ENCODE measurements at regions not wholly inside any gene's neighbourhood (a gene's known extent, or its start where the extent isn't known, plus 50 kb on each side); places are given as distances from the start of the nearest gene placed in this dataset.

- H3K4me1 ChIP-seq (ENCODE audit: control insufficient read depth, insufficient read depth, low read length): no peaks in the 10 kb centered on the region
- H3K36me3 ChIP-seq (ENCODE audit: control insufficient read depth, insufficient read depth, low read length): no peaks in the 10 kb centered on the region
- no CpG with 5 or more reads among the region's 1 CpG for WGBS (ENCODE audit: insufficient coverage, insufficient read length)
- no peak for DNase-seq (ENCODE audit: low read depth, low spot score)
- H3K27me3 ChIP-seq (ENCODE audit: control insufficient read depth, insufficient read depth, low read length): no peaks in the 10 kb centered on the region
- H3K27ac ChIP-seq (ENCODE audit: low read length): no peak overlapping the region
- no peak overlapping the region for H3K4me3 ChIP-seq (ENCODE audit: low read length)
- H3K9me3 ChIP-seq (ENCODE audit: control insufficient read depth, insufficient read depth, low read length): no peaks in the 10 kb centered on the region
Observed at GRCh38 chr10:90975096-90975495, 54.2 kb upstream of the ANKRD1 start.

- DNase-seq (ENCODE audit: low read depth, low spot score): no peak
- Histone ChIP-seq H3K4me3 (ENCODE audit: low read length) (no peak overlapping the region), H3K27me3 (ENCODE audit: control insufficient read depth, insufficient read depth, low read length) (no peaks in the 10 kb centered on the region), H3K9me3 (ENCODE audit: control insufficient read depth, insufficient read depth, low read length) (no peaks in the 10 kb centered on the region), H3K27ac (ENCODE audit: low read length) (no peak overlapping the region), H3K36me3 (ENCODE audit: control insufficient read depth, insufficient read depth, low read length) (no peaks in the 10 kb centered on the region), H3K4me1 (ENCODE audit: control insufficient read depth, insufficient read depth, low read length) (no peaks in the 10 kb centered on the region)
- WGBS (ENCODE audit: insufficient coverage, insufficient read length): no CpG with 5 or more reads among the region's 3 CpGs
Observed at GRCh38 chr10:90977162-90977854, 56.4 kb upstream of the ANKRD1 start.

- Histone ChIP-seq H3K27ac (ENCODE audit: low read length) (no peak overlapping the region), H3K27me3 (ENCODE audit: control insufficient read depth, insufficient read depth, low read length) (no peaks in the 10 kb centered on the region), H3K4me1 (ENCODE audit: control insufficient read depth, insufficient read depth, low read length) (no peaks in the 10 kb centered on the region), H3K36me3 (ENCODE audit: control insufficient read depth, insufficient read depth, low read length) (no peaks in the 10 kb centered on the region), H3K9me3 (ENCODE audit: control insufficient read depth, insufficient read depth, low read length) (no peaks in the 10 kb centered on the region), H3K4me3 (ENCODE audit: low read length) (no peak overlapping the region)
- no CpG with 5 or more reads among the region's 3 CpGs for WGBS (ENCODE audit: insufficient coverage, insufficient read length)
- DNase-seq (ENCODE audit: low read depth, low spot score): no peak
Observed at GRCh38 chr10:90977855-90978486, 57.1 kb upstream of the ANKRD1 start.

- no CpG with 5 or more reads among the region's 10 CpGs for WGBS (ENCODE audit: insufficient coverage, insufficient read length)
- H3K27ac ChIP-seq (ENCODE audit: low read length): no peak overlapping the region
Observed at GRCh38 chr10:90982406-90983008, 61.6 kb upstream of the ANKRD1 start.

GRCh38 chr10:90983914-90984549 is 63.1 kb upstream of the ANKRD1 start:
- H3K4me1 ChIP-seq (ENCODE audit: control insufficient read depth, insufficient read depth, low read length): no peaks in the 10 kb centered on the region
- H3K27ac ChIP-seq (ENCODE audit: low read length): no peak overlapping the region
- no CpG with 5 or more reads among the region's 6 CpGs for WGBS (ENCODE audit: insufficient coverage, insufficient read length)

More at GRCh38 chr10:90982406-90983008, 61.6 kb upstream of the ANKRD1 start:
- Histone ChIP-seq H3K27me3 (ENCODE audit: control insufficient read depth, insufficient read depth, low read length) (no peaks in the 10 kb centered on the region), H3K36me3 (ENCODE audit: control insufficient read depth, insufficient read depth, low read length) (no peaks in the 10 kb centered on the region), H3K4me1 (ENCODE audit: control insufficient read depth, insufficient read depth, low read length) (no peaks in the 10 kb centered on the region), H3K4me3 (ENCODE audit: low read length) (no peak overlapping the region), H3K9me3 (ENCODE audit: control insufficient read depth, insufficient read depth, low read length) (no peaks in the 10 kb centered on the region)
- DNase-seq (ENCODE audit: low read depth, low spot score): no peak

GRCh38 chr10:90984898-90985297 is 64.0 kb upstream of the ANKRD1 start:
- no peak overlapping the region for H3K4me3 ChIP-seq (ENCODE audit: low read length)
- no peaks in the 10 kb centered on the region for H3K36me3 ChIP-seq (ENCODE audit: control insufficient read depth, insufficient read depth, low read length)
- H3K4me1 ChIP-seq (ENCODE audit: control insufficient read depth, insufficient read depth, low read length): no peaks in the 10 kb centered on the region
- H3K27ac ChIP-seq (ENCODE audit: low read length): no peak overlapping the region
- no peaks in the 10 kb centered on the region for H3K27me3 ChIP-seq (ENCODE audit: control insufficient read depth, insufficient read depth, low read length)
- WGBS (ENCODE audit: insufficient coverage, insufficient read length): no CpG with 5 or more reads among the region's 3 CpGs
- no peaks in the 10 kb centered on the region for H3K9me3 ChIP-seq (ENCODE audit: control insufficient read depth, insufficient read depth, low read length)
- no peak for DNase-seq (ENCODE audit: low read depth, low spot score)

More at GRCh38 chr10:90983914-90984549, 63.1 kb upstream of the ANKRD1 start:
- H3K27me3 ChIP-seq (ENCODE audit: control insufficient read depth, insufficient read depth, low read length): no peaks in the 10 kb centered on the region
- H3K4me3 ChIP-seq (ENCODE audit: low read length): no peak overlapping the region
- no peak for DNase-seq (ENCODE audit: low read depth, low spot score)
- H3K9me3 ChIP-seq (ENCODE audit: control insufficient read depth, insufficient read depth, low read length): no peaks in the 10 kb centered on the region
- H3K36me3 ChIP-seq (ENCODE audit: control insufficient read depth, insufficient read depth, low read length): no peaks in the 10 kb centered on the region

- Histone ChIP-seq H3K27ac (ENCODE audit: low read length) (no peak overlapping the region), H3K4me3 (ENCODE audit: low read length) (no peak overlapping the region), H3K27me3 (ENCODE audit: control insufficient read depth, insufficient read depth, low read length) (no peaks in the 10 kb centered on the region), H3K36me3 (ENCODE audit: control insufficient read depth, insufficient read depth, low read length) (no peaks in the 10 kb centered on the region), H3K4me1 (ENCODE audit: control insufficient read depth, insufficient read depth, low read length) (no peaks in the 10 kb centered on the region), H3K9me3 (ENCODE audit: control insufficient read depth, insufficient read depth, low read length) (no peaks in the 10 kb centered on the region)
- DNase-seq (ENCODE audit: low read depth, low spot score): no peak
- no CpG with 5 or more reads among the region's 3 CpGs for WGBS (ENCODE audit: insufficient coverage, insufficient read length)
Observed at GRCh38 chr10:90985321-90985933, 64.5 kb upstream of the ANKRD1 start.

- H3K4me3 ChIP-seq (ENCODE audit: low read length): no peak overlapping the region
- H3K4me1 ChIP-seq (ENCODE audit: control insufficient read depth, insufficient read depth, low read length): no peaks in the 10 kb centered on the region
- no peaks in the 10 kb centered on the region for H3K27me3 ChIP-seq (ENCODE audit: control insufficient read depth, insufficient read depth, low read length)
- DNase-seq (ENCODE audit: low read depth, low spot score): no peak
- WGBS (ENCODE audit: insufficient coverage, insufficient read length): no CpG with 5 or more reads among the region's 2 CpGs
- no peaks in the 10 kb centered on the region for H3K9me3 ChIP-seq (ENCODE audit: control insufficient read depth, insufficient read depth, low read length)
- no peaks in the 10 kb centered on the region for H3K36me3 ChIP-seq (ENCODE audit: control insufficient read depth, insufficient read depth, low read length)
- no peak overlapping the region for H3K27ac ChIP-seq (ENCODE audit: low read length)
Observed at GRCh38 chr10:90986136-90986760, 65.4 kb upstream of the ANKRD1 start.

GRCh38 chr10:90986870-90987269 is 66.0 kb upstream of the ANKRD1 start:
- DNase-seq (ENCODE audit: low read depth, low spot score): no peak
- Histone ChIP-seq H3K9me3 (ENCODE audit: control insufficient read depth, insufficient read depth, low read length) (no peaks in the 10 kb centered on the region), H3K36me3 (ENCODE audit: control insufficient read depth, insufficient read depth, low read length) (no peaks in the 10 kb centered on the region), H3K4me3 (ENCODE audit: low read length) (no peak overlapping the region), H3K4me1 (ENCODE audit: control insufficient read depth, insufficient read depth, low read length) (no peaks in the 10 kb centered on the region), H3K27me3 (ENCODE audit: control insufficient read depth, insufficient read depth, low read length) (no peaks in the 10 kb centered on the region), H3K27ac (ENCODE audit: low read length) (no peak overlapping the region)
- WGBS (ENCODE audit: insufficient coverage, insufficient read length): no CpG with 5 or more reads among the region's 2 CpGs

GRCh38 chr10:90987383-90987782 is 66.5 kb upstream of the ANKRD1 start:
- Histone ChIP-seq H3K27me3 (ENCODE audit: control insufficient read depth, insufficient read depth, low read length) (no peaks in the 10 kb centered on the region), H3K9me3 (ENCODE audit: control insufficient read depth, insufficient read depth, low read length) (no peaks in the 10 kb centered on the region), H3K36me3 (ENCODE audit: control insufficient read depth, insufficient read depth, low read length) (no peaks in the 10 kb centered on the region), H3K4me1 (ENCODE audit: control insufficient read depth, insufficient read depth, low read length) (no peaks in the 10 kb centered on the region), H3K4me3 (ENCODE audit: low read length) (no peak overlapping the region), H3K27ac (ENCODE audit: low read length) (no peak overlapping the region)
- no CpG with 5 or more reads among the region's 2 CpGs for WGBS (ENCODE audit: insufficient coverage, insufficient read length)
- no peak for DNase-seq (ENCODE audit: low read depth, low spot score)

Data from iPS DF 6.9 (cell line).